ENCODE measurements at regions not wholly inside any gene's neighbourhood (a gene's known extent, or its start where the extent isn't known, plus 50 kb on each side); places are given as distances from the start of the nearest gene placed in this dataset.

GRCh38 chr6:101279410-101279809, 114.1 kb upstream of the GRIK2 start:
- intact Hi-C loops (cut with DNase I; ENCODE audit: low total_unique reads), result no loop called here
- Histone ChIP-seq H3K9me3 (no peaks in the 10 kb centered on the region), H3K27me3 (no peaks in the 10 kb centered on the region), H3K4me1 (no peaks in the 10 kb centered on the region), H3K4me3 (no peak overlapping the region), H3K27ac (no peak overlapping the region), H3K36me3 (ENCODE audit: low read depth, missing control alignments) (no peaks in the 10 kb centered on the region)
- no peak for TF ChIP-seq POLR2A (IDR thresholded peaks at IDR 0.05)
- no peak for TF ChIP-seq CTCF (IDR thresholded peaks at IDR 0.05)
- no peak for DNase-seq

- H3K9me3 ChIP-seq, result no peaks in the 10 kb centered on the region
- H3K36me3 ChIP-seq (ENCODE audit: low read depth, missing control alignments), result no peaks in the 10 kb centered on the region
These were observed 112.2 kb upstream of the GRIK2 start for GRCh38 chr6:101281266-101281665.

DNA sequence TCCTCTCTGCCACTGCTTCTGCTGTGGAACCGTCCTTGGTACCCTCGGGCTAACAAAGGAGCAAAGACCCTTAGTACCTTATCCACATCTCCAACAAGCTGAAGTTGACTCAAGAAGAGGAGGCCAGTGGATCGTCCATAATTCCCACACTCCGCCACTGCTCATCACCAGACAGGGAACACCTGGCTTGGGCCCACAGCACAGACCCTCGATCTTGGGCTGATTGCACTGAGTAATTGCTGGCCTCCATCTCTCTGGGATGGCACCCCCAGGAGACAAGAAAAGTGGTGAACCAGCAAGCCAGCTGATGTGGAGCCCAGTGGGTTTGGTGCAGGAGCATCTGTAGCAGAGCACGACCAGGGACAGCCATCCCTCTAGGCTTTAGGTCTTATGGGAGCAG, 109.4 kb upstream of the GRIK2 start:
- H3K4me3 ChIP-seq, result no peak overlapping the region
- WGBS, 2 donors, result 90 to 92% methylated on average over 4 to 6 of the region's 6 CpGs
- TF ChIP-seq CTCF (IDR thresholded peaks at IDR 0.05), result no peak
- TF ChIP-seq POLR2A (IDR thresholded peaks at IDR 0.05), result no peak
- H3K4me1 ChIP-seq, result no peaks in the 10 kb centered on the region
- H3K27ac ChIP-seq, result no peak overlapping the region
- no peaks in the 10 kb centered on the region for H3K27me3 ChIP-seq
- intact Hi-C loops (cut with DNase I; ENCODE audit: low total_unique reads), result no loop called here
- no peaks in the 10 kb centered on the region for H3K36me3 ChIP-seq (ENCODE audit: low read depth, missing control alignments)
- DNase-seq, result no peak
- no peaks in the 10 kb centered on the region for H3K9me3 ChIP-seq

More at GRCh38 chr6:101281266-101281665, 112.2 kb upstream of the GRIK2 start:
- Histone ChIP-seq H3K4me1 (no peaks in the 10 kb centered on the region), H3K27me3 (no peaks in the 10 kb centered on the region), H3K27ac (no peak overlapping the region), H3K4me3 (no peak overlapping the region)
- no peak for DNase-seq
- TF ChIP-seq POLR2A (IDR thresholded peaks at IDR 0.05) (no peak), CTCF (IDR thresholded peaks at IDR 0.05) (no peak)
- intact Hi-C loops (cut with DNase I; ENCODE audit: low total_unique reads), result no loop called here

DNA sequence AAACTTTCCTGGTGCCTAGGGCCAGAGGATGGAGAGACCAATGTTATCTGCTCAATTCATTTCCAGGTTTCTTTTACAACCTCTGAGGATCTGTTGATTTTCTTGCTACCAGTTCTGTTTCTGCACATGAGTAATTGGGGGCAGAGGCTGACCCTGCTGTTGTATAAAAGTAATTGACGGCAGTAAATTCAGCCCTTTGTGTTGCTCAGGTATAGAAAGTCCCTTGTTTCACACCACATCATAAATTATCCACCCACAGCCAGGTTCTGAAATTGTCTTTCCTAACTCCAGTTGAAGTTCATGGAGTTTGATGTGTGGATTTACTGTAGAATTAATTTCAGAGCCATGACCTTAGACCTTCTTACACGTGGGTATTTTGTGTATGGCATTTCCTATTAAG, 107.4 kb upstream of the GRIK2 start:
- Histone ChIP-seq H3K36me3 (ENCODE audit: low read depth, missing control alignments) (no peaks in the 10 kb centered on the region), H3K27me3 (no peaks in the 10 kb centered on the region), H3K4me1 (no peaks in the 10 kb centered on the region), H3K27ac (no peak overlapping the region), H3K9me3 (no peaks in the 10 kb centered on the region), H3K4me3 (no peak overlapping the region)
- 47 to 48% methylated on average over 2 of the region's 2 CpGs for WGBS, 2 donors
- intact Hi-C loops (cut with DNase I; ENCODE audit: low total_unique reads), result no loop called here
- DNase-seq, result no peak
- TF ChIP-seq CTCF (IDR thresholded peaks at IDR 0.05), result no peak
- no peak for TF ChIP-seq POLR2A (IDR thresholded peaks at IDR 0.05)

DNA sequence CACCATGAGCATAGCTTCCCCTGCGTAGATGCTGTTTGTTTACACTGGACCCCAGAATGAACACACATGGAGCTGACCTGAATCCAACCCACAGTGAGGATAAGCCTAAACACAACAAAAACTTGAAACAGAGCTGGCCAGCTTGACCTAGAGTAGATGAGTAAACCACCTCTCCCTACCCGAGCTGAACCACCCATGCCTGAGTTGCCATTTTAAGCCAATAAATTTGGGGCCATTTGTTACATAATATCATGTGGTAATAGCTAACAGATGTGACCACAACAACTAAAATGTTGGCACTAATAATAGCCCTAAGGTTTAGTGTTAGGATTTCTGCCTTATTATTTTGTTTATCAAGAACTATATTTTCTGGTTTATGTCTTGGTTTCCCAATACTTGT, 103.2 kb upstream of the GRIK2 start:
- TF ChIP-seq CTCF (IDR thresholded peaks at IDR 0.05) (no peak), POLR2A (IDR thresholded peaks at IDR 0.05) (no peak)
- H3K27ac ChIP-seq, result no peak overlapping the region
- no peak overlapping the region for H3K4me3 ChIP-seq
- intact Hi-C loops (cut with DNase I; ENCODE audit: low total_unique reads), result no loop called here
- no peaks in the 10 kb centered on the region for H3K27me3 ChIP-seq
- 79 to 97% methylated on average over 2 of the region's 2 CpGs for WGBS, 2 donors
- no peak for DNase-seq
- no peaks in the 10 kb centered on the region for H3K36me3 ChIP-seq (ENCODE audit: low read depth, missing control alignments)
- H3K9me3 ChIP-seq, result no peaks in the 10 kb centered on the region
- no peaks in the 10 kb centered on the region for H3K4me1 ChIP-seq
